ENCODE measurements at regions not wholly inside any gene's neighbourhood (a gene's known extent, or its start where the extent isn't known, plus 50 kb on each side); places are given as distances from the start of the nearest gene placed in this dataset.

DNA sequence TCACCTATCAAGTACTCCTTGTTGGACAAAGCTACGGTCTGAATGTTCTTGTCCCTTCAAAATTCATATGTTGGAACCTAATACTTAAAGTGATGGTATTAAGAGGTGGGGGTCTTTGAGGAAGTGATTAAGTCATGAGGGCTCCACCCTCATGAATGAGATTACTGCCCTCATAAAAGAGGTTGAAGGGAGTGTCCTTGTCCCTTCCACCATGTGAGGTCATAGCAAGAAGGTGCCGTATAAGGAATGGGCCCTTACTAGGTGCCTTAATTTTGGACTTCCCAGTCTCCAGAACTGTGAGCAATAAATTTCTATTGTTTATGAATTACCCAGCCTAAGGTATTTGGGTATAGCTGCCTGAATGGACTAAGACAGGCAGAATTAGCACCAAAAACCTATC is 191.1 kb upstream of the NUDT4 start:
- 95 to 100% methylated on average over 2 of the region's 2 CpGs for WGBS, 2 donors
- DNase-seq (ENCODE audit: low spot score in 2 of 2), result no peak
- no peak overlapping the region for H3K4me3 ChIP-seq (ENCODE audit: low read depth, poor library complexity, severe bottlenecking)
- intact Hi-C loops (cut with DNase I; ENCODE audit: low total_unique reads), result no loop called here
- TF ChIP-seq, protein P1, sequence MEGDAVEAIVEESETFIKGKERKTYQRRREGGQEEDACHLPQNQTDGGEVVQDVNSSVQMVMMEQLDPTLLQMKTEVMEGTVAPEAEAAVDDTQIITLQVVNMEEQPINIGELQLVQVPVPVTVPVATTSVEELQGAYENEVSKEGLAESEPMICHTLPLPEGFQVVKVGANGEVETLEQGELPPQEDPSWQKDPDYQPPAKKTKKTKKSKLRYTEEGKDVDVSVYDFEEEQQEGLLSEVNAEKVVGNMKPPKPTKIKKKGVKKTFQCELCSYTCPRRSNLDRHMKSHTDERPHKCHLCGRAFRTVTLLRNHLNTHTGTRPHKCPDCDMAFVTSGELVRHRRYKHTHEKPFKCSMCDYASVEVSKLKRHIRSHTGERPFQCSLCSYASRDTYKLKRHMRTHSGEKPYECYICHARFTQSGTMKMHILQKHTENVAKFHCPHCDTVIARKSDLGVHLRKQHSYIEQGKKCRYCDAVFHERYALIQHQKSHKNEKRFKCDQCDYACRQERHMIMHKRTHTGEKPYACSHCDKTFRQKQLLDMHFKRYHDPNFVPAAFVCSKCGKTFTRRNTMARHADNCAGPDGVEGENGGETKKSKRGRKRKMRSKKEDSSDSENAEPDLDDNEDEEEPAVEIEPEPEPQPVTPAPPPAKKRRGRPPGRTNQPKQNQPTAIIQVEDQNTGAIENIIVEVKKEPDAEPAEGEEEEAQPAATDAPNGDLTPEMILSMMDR (IDR thresholded peaks at IDR 0.05), result no peak
- no peak for TF ChIP-seq POLR2A (IDR thresholded peaks at IDR 0.05)

DNA sequence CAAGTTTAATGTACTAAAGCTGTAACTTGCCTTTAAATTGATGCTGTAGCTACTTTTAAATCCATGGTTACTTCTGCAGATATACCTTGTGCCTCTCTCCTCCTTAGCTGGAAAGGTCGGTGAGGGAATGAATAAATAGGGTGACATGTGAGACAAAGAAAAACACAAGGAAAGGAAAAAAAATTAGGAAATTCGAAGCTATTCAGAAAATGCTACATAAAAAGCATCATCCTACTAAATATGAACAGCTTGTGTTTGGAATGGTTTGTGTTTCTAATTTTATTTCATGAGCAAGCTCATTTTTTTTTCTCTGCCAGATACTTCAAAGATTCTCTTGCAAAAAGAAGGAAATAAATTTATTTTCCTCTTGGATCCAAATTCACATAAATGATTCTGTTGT is 186.3 kb upstream of the NUDT4 start:
- no peak for DNase-seq (ENCODE audit: low spot score in 2 of 2)
- no peak for TF ChIP-seq POLR2A (IDR thresholded peaks at IDR 0.05)
- TF ChIP-seq, protein P1 (IDR thresholded peaks at IDR 0.05), result no peak
- no peak overlapping the region for H3K4me3 ChIP-seq (ENCODE audit: low read depth, poor library complexity, severe bottlenecking)
- WGBS, 2 donors, result 20 to 37% methylated on average over 2 of the region's 2 CpGs
- intact Hi-C loops (cut with DNase I; ENCODE audit: low total_unique reads), result no loop called here

DNA sequence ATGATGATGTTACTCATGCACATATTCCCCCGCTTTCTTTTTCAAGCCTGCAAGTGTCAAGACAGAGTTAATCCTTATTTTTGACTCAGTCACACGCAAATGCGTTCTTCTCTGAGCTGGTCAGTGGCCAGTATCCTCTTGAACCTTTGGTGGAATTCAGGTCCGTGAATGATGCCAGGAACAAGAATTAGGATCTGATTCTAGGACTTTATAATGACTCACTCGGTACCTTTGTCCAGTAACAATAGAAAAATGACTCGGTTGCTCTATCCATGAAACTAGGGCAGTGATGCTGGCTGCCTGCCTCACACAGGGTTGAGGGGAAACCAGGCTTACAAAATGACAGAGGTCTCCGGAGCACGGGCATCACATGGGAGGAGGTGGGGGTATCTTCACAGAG is 185.8 kb upstream of the NUDT4 start:
- intact Hi-C loops (cut with DNase I; ENCODE audit: low total_unique reads), result no loop called here
- TF ChIP-seq POLR2A (IDR thresholded peaks at IDR 0.05), result no peak
- TF ChIP-seq, protein P1 (IDR thresholded peaks at IDR 0.05), result no peak
- H3K4me3 ChIP-seq (ENCODE audit: low read depth, poor library complexity, severe bottlenecking), result no peak overlapping the region
- 42 to 71% methylated on average over 8 of the region's 8 CpGs for WGBS, 2 donors
- DNase-seq (ENCODE audit: low spot score in 2 of 2), result no peak

DNA sequence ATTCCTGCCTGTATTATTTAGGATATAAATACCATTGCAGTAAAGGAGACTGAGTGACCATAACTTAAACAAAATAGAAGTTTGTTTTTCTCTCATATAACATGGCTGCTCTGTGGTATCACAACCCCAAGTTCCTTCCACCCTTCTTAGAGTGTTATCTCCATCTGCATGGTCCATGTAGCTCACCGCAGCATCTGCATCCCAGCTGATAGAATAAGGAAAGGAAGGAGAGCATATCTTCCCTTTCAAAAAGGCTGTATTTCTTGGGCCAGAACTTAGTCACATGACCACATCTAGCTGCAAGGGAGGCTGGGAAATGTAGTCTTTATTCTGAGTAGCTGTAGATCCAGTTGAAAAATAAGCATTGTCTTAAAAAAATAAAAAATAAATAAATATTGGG is 184.8 kb upstream of the NUDT4 start:
- no peak for DNase-seq (ENCODE audit: low spot score in 2 of 2)
- H3K4me3 ChIP-seq (ENCODE audit: low read depth, poor library complexity, severe bottlenecking), result no peak overlapping the region
- WGBS, 2 donors, result 97% methylated on average over 1 of the region's 1 CpG
- no peak for TF ChIP-seq POLR2A (IDR thresholded peaks at IDR 0.05)
- TF ChIP-seq, protein P1 (IDR thresholded peaks at IDR 0.05), result no peak
- intact Hi-C loops (cut with DNase I; ENCODE audit: low total_unique reads), result no loop called here

DNA sequence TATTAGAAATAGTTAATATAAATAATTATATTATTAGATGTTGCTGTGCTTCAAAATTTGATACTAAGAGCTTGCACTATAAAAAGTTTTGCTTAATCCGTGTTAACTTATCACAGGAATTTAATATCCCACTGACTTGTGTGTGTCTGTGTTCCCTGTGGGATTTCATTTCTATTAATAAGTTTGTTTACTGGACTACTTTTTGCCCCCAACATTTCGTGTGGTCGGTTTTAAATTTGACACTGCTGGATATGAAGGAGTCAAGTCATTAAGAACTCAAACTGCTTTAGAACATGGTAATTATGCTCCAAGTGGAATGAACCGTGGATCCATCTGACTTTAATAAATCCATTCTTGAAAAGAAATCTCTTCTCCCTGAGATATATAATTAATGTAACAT is 182.2 kb upstream of the NUDT4 start:
- TF ChIP-seq, protein P1 (IDR thresholded peaks at IDR 0.05), result no peak
- TF ChIP-seq POLR2A (IDR thresholded peaks at IDR 0.05), result no peak
- DNase-seq (ENCODE audit: low spot score in 2 of 2), result no peak
- H3K4me3 ChIP-seq (ENCODE audit: low read depth, poor library complexity, severe bottlenecking), result no peak overlapping the region
- intact Hi-C loops (cut with DNase I; ENCODE audit: low total_unique reads), result no loop called here
- 72 to 76% methylated on average over 4 of the region's 4 CpGs for WGBS, 2 donors

DNA sequence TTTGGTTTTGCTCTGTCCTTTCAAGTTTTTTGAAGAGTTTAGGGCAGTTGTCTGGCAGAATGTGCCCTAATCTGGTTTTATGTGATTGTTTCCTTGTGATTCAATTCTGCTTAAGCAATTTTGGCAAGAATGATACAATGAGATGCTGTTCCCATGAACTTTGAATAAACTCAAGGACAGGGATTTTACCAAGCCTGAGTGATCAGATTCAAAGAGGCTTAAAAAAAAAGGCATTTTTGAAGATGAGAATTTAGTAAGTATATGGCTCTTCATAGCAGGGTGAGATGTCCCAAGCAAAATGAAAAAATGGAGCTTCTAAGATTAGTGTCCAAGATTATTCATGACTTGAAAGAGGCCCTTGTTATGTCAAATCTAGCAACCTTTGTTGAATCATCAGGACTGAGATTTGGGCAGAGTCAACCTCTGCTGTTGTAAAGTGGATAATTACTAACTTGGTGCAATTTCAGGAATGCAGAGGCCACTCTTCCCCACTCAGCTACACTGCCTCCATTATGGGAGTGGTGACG is 180.6 kb upstream of the NUDT4 start:
- WGBS, 2 donors, result 79 to 80% methylated on average over 1 of the region's 1 CpG
- no peak for DNase-seq (ENCODE audit: low spot score in 2 of 2)
- TF ChIP-seq, protein P1 (IDR thresholded peaks at IDR 0.05), result no peak
- no peak for TF ChIP-seq POLR2A (IDR thresholded peaks at IDR 0.05)
- intact Hi-C loops (cut with DNase I; ENCODE audit: low total_unique reads), result no loop called here
- H3K4me3 ChIP-seq (ENCODE audit: low read depth, poor library complexity, severe bottlenecking), result no peak overlapping the region
